H1 (cell line): ENCODE measurements at regions not wholly inside any gene's neighbourhood (a gene's known extent, or its start where the extent isn't known, plus 50 kb on each side); places are given as distances from the start of the nearest gene placed in this dataset.

ENCODE experiments used
- ATF3 ChIP-seq: IDR thresholded peaks from 2 replicates; pipeline ENCODE4 v1.6.1; 2011; ENCODE audit warnings: low read depth, mild to moderate bottlenecking, low read length; ENCODE audit not compliant: insufficient read depth
- CTCF ChIP-seq, 3 experiments: IDR thresholded peaks; 1 replicate in 2 of 3; 2 replicates in 1 of 3; pipeline versions ENCODE4 v1.5.1 to v1.6.1; 2011; ENCODE audit warnings: low read length in 3 of 3, mild to moderate bottlenecking in 3 of 3, inconsistent platforms in 2 of 3, low read depth in 1 of 3, moderate library complexity in 1 of 3; ENCODE audit not compliant: insufficient read depth in 1 of 3; ENCODE audit errors: control extremely low read depth in 1 of 3
- NRF1 ChIP-seq: IDR thresholded peaks from 2 replicates; pipeline ENCODE4 v1.6.1; 2011; ENCODE audit warnings: mild to moderate bottlenecking, low read depth, low read length, improper control_type of control experiment
- POLR2A ChIP-seq, 2 experiments: IDR thresholded peaks; 1 replicate in 1 of 2; 2 replicates in 1 of 2; pipeline ENCODE4 v1.6.1; 2011; ENCODE audit warnings: low read depth in 2 of 2, low read length in 2 of 2, mild to moderate bottlenecking in 2 of 2; ENCODE audit errors: control extremely low read depth in 1 of 2
- RXRA ChIP-seq: IDR thresholded peaks from 2 replicates; pipeline ENCODE4 v1.6.1; 2011; ENCODE audit warnings: low read depth, mild to moderate bottlenecking, low read length, moderate library complexity; ENCODE audit not compliant: insufficient read depth
- TBP ChIP-seq: IDR thresholded peaks from 2 replicates; pipeline ENCODE4 v1.6.1; 2011; ENCODE audit warnings: low read depth, low read length, improper control_type of control experiment
- TEAD4 ChIP-seq: IDR thresholded peaks from 2 replicates; pipeline ENCODE4 v1.6.1; 2012; ENCODE audit warnings: low read depth, low read length, inconsistent platforms, mixed read lengths
- ZNF274 ChIP-seq: IDR thresholded peaks from 2 replicates; pipeline ENCODE4 v1.7.0; 2012; ENCODE audit warnings: low read length, borderline replicate concordance; ENCODE audit errors: extremely low read depth

GRCh38 chr11:129533395-129533794 is 157.7 kb downstream of the BARX2 start:
- TF ChIP-seq NRF1: no peak
- TF ChIP-seq RXRA: no peak
- no peak for TF ChIP-seq CTCF (IDR thresholded peaks at IDR 0.05; ENCODE audit: control extremely low read depth in 1 of 3, insufficient read depth in 1 of 3, low read depth in 1 of 3, low read length in 3 of 3)
- no peak for TF ChIP-seq ATF3
- no peak for TF ChIP-seq POLR2A (IDR thresholded peaks at IDR 0.05; ENCODE audit: control extremely low read depth in 1 of 2, low read depth in 2 of 2, low read length in 2 of 2)
- no peak for TF ChIP-seq TEAD4
- TF ChIP-seq ZNF274: no peak
- TF ChIP-seq TBP: no peak
